GM19240 (cell line): ENCODE measurements at regions not wholly inside any gene's neighbourhood (a gene's known extent, or its start where the extent isn't known, plus 50 kb on each side); places are given as distances from the start of the nearest gene placed in this dataset.
"Not testable (repeated sequence)": the region's sequence is repeated elsewhere in the genome, so short reads cannot be mapped to it uniquely, and the experiment has no call there.

Experiments
- DNase-seq: peaks from one replicate; pipeline ENCODE4 v3.0.0; 2011; ENCODE audit warnings: low spot score; ENCODE audit not compliant: insufficient read length

DNA sequence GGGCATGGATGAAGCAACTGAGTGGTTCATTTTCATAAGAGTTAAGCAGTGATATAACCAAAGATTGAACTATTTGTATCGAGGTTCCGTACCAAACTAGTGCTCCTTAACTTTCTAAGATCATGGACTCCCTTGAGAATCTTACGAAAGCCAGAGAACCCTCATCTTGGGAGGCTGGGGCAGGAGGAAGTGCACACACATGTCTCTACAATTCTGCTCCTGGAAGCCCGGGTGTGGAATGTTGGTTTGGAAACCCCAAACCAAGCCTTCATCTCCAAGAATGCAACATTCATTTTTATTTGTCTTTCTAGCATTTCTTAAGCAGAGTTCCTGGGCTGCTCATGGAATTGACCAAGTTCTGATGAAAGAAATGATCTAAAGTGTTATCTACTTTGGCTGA lies 215.0 kb upstream of the PRNP start:
- no peak for DNase-seq

DNA sequence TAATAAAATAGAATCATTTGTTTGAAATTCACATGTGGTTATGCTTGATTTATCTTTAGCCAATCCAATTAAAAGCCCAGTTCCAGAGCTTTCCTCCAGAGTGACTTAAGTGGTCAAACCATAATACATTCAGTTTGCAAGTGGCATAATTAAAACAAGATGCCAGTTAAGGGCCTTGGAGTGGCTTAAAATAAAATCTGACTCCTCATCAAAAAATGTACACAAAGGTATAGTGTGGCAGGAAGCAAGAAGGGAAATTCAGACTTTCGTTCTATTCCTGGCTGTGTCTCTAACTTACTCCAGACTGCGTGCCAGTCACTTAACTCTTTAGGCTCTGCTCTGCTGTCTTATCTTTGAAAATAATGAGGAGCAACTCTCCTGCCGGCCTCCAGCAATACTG lies 215.9 kb upstream of the PRNP start:
- no peak for DNase-seq

DNA sequence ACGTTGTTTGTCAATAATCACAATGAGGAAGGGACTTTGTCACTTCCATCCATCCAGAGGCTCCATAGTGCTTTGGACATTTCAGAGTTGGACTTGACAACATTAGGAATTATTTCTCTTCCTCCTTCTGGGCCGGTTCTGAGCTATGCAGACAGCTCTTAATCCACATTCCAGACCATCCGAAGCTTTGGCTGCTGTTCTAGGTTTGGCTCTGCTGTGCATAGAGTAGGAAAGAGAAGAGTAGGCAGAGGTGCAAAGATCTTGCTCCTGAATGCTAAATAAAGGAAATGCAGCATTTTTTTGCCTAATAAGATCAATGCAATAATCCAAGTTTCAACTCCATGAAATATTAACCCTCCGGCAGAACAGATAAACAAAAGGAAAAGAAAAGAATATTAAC lies 216.3 kb upstream of the PRNP start:
- no peak for DNase-seq

DNA sequence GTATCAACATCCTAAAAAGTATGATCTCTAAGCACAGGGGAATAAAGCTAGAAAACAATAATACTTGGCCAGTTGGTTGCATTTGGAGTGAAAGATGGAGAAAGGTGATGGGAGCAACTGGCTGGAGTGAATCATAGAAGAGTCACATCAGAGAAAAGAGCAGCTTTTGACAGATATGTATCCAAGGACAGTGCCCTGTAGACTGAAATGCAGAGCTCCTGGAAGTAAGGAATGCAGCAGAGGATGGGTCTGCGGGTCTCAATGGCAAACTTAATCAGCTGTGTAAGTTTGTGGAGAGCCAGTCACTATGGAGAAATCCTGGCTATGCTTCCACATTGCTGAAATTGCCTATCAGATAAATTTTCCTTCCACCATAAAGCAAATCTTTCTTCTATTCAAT lies 218.1 kb upstream of the PRNP start:
- no peak for DNase-seq

DNA sequence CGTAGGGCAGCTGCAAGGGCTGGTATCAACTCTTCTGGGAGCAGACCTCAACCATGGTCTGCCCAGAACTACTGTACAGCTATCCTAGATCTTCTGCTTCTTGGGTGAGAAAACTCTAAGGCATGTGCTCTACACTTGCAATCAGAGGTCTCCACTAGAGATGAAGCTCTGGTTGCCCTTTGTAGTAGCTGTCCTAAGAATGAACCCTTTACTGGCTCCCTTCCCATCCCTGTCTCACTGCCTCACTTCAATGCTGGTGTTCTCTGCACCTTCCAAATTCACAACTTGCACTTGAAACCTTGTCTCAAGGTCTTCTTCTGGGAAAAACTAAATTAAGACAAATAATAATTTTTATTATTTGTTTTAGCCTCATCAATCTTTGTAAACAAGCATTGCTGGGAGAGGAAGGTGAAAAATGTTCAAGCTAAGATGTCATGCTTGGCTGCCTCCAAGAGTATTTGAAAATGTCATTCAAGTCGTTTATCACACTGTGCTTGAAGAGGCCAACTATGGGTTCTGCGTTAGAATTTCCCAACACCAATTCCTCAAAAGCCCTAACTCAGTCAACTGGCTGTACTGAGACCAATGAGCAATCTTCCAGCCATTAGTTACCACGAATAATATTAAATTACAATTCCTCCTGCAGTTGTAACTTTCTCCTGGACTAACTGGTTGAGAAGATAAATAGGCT lies 216.9 kb upstream of the ADRA1D start:
- DNase-seq, result no peak

DNA sequence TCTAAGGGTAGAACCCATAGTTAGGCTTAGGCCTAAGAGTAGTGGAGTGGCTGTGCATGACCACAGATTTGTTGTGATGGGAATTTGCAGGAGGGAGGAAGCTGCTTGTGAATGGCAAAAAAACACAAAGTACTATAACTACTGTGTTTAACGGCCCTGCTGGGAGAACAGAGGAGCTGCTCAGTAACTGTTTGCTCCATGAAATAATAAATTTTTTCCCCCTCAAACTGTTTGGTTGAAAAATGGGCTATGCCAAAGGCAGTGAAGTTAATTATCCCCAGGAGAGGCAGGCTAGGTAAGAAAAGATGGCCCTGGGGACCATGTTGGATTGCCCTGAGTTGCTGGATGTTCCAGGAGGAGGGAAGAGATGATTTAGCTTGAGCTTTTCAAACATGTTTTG lies 216.1 kb upstream of the ADRA1D start:
- no peak for DNase-seq

DNA sequence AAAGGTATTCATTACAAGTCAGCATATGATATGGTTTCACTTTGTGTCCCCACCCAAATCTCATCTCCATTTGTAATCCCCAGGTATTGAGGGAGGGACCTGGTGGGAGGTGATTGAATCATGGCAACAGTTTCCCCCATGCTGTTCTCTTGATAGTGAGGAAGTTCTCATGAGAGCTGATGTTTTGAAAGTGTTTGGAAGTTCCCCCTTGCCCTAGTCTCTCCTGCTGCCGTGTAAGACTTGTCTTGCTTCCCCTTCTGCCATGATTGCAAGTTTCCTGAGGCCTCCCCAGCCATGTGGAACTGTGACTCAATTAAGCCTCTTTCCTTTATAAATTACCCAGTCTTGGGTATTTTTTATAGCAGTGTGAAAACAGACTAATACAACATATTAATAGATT lies 213.7 kb upstream of the ADRA1D start:
- DNase-seq, result not testable (repeated sequence)

DNA sequence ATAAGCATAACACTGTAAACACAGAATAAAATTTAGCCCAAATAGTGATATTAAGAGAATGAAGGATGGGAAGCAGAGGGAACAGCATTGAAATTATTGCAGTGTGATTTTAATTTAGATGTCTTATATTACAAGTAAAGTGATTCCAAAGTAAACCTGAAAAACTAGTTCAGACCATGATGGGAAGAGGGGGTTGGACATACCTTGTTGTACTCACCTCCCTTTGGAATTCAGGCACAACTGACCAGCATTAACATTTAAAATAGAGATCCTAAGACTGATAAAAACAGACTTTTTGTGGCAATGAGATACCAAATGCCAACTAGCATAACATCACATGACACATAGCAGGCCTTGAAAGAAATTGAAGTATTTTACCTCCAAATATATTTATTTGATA lies 210.0 kb upstream of the ADRA1D start:
- DNase-seq, result no peak

DNA sequence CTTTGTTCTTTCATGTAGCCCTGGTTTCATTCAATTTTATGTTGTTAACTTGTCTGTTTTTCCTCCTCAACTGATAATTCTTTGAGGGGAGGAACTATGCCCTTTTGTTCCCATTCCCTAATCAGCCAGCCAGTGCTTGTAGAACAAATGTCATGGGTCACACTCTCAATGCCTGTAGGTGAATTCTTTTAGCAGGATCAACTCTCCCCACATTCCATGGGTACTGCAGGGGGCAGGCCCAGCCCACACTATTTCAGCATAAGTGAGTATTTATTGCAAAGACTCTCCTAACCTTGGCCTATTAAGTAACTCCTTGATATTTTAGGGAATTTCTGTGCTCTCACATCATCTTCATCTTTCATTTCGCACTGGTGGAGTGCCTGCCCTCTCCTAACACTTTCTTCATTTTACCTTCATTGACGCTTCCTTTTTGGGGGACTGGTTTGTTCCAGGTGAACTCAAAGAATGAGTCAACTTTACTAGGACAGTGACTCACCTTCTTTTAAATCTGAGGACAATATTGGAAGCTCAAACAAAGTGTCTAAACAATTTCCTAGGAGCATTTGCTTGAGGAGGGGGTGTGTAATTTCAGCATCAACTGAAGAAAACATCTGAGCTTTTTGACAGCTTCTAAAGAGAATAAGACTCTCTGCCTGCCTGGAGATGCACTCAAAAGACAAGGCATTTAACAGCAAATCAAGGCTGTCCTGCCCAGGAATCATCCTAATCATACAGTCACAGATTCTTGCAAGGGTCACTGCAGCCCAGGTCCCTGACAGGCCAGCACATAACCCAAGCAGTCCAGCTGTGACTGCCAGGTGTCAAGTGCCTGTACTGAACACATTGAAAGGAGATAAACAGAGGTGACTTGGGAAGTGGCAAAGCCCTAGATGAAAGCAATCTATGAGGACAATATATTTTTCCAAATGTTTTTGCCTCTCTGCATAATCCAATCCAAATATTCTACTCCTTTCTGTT lies 208.8 kb upstream of the ADRA1D start:
- no peak for DNase-seq

DNA sequence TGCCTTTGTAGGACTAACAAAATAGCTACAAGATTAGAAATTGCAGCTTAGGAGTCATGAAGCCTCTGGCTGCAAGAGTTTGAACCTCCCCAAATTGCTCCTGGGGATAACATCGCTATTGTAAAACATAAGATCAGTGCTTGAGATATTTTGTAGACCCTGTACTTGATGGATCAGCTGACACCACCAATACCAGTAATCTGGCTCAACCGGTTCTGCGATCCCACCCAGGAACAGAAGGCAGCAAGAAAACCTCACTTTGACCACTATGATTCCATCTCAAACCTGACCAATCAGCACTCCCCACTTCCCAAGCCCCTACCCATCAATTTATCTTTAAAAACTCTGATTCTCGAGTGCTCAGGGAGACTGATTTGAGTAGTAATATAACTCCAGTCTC lies 206.9 kb upstream of the ADRA1D start:
- no peak for DNase-seq

DNA sequence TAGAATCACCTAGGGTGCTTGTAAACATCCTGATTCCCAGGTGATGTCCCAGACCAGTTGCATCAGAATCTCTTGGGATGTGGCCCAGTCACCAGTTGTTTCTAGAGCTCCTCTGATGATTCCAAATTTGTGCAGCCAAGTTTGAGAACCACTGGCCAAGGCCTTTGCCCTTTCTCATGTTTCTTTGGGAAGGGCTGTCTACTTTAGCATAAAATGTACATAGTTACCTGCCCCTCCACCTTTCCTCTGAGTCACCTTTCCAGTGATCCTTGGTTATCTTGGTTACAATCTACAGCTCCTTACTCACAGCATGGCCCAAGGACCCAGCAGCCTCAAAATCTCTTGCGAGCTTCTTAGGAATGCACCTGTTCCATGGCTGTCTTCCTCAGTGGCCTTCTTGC lies 206.2 kb upstream of the ADRA1D start:
- no peak for DNase-seq

DNA sequence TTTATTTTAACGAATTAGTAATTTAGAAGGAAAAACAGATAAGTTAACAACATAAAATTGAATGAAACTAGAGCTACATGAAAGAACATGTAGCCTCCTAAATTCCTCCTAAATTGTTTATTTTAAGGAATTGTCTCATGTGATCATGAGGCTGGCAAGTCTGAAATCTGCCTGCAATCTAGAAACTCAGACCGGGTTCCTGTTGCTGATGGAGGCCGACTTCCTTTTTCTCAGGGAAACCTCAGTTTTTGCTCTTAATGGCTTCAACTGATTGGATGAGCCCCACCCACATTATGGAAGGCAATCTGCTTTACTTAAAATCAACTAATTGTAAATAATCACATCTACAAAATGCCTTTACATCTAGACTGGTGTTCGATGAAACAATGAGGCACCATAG lies 205.0 kb upstream of the ADRA1D start:
- DNase-seq, result no peak

DNA sequence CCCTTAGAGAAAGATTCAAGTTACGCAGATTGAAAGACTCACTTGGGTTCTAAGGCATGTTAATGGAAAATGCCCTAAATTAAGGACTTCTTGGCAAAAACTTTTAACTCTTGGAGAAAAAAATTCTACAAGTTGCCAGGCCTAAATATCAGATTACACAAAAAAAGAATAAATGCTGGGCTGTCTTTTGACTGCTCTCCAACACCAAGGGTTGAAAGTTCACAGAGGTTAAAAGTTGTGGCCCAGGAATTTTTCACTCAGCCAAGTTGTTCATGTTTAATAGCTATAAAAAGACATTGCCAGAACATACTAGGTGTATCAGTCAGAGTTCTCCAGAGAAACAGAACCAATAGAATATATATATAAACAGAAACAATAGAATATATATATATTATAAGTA lies 204.3 kb upstream of the ADRA1D start:
- DNase-seq, result no peak

DNA sequence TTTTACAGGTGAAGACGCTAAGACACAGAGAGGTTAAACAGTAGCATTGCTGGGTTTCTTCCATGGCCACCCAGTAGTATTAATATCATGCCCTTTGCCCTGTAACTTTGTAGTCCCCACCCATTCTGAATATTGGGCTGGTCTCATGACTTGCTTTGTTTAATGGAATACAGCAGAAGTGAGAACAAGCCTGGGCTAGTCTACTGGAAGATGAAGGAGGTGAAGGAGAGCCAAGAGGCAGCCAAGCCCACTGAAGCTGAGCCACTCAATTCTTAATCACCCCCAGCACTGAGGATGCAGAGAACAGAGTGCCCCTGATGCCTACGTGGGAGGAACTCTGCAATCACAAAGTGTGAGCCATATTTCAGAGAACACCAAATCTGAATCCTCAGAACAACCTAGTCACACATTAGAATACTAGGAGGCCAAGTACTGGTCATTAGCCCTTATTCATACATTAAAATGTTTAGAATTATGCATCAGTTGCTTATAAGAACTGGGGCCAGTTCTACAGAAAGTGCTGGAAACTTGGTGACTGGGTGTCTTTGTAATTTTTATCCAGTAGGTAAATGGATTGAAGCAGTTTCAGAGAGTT lies 202.5 kb upstream of the ADRA1D start:
- no peak for DNase-seq

DNA sequence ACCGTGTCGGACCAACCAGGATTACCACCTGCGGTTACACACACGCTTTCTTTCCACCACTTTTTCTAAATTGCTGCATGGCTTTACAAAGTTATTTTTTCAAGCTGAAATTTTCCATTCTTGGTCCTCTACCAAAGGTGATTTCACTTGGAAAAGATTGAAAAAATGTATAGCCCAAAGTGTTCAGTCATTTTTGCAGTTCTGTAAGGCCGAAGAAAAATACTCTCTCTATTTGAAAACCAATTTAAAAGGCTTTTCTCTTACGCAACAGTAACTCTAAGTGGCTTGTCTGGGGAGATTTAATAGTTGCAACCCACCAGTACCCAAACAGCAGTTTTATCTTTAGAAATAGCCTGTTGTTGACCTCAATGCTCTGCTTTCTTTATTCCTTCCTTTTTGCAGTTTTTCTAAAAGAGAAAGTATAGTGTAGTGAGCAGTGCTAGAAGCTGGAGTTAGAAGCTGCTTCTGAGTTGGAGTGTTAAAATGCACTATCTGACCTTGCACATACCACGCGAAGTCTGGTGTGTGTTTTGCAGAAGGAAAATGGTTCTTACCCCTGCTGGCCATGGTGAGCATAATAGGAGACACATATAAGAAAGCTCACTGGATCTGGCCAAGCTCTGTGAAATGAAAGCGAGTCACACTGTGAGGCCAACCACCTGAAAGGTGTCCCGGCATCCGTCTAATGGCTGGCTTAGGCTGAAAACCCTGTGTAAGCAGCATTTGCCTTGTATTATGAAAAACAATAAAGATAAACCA lies 201.0 kb upstream of the ADRA1D start:
- no peak for DNase-seq

DNA sequence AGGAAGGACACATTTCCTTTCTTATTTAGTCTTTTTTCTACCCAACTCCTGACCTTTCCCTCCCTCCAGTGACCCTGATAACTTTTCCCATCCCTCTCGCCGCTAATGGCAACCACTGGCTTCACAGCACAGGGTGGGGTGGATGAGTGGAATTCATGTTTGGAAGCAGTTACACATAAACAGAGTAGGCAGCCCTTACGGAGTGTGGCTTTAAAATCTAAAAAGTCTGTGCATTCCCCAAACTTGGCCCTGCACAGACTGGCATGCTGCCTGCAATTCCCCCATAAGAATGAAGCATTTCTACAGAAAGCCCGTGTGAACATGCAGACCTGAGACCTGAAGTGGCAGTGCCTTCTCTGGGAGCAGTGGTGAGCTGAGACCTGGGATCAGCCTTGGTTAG lies 196.7 kb upstream of the ADRA1D start:
- DNase-seq, result no peak

DNA sequence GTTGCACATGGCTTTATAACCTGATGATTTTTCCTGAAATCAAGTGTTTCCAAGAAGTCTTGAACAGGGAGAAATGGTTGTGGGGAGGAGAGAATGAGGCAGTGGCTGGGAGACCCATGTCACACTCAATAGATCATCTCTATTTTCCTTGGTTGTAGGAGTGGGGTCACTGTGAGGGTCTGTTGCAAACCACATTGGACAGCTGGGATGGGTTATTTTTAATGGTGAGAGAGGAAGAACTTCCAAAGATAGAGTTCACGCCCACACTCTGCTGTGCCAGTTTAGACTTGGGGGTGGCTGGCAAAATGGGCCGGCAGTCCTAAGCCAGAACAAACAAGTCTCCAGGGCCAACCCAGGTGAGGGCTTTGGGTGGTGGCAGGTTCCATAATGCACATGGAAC lies 196.2 kb upstream of the ADRA1D start:
- no peak for DNase-seq

DNA sequence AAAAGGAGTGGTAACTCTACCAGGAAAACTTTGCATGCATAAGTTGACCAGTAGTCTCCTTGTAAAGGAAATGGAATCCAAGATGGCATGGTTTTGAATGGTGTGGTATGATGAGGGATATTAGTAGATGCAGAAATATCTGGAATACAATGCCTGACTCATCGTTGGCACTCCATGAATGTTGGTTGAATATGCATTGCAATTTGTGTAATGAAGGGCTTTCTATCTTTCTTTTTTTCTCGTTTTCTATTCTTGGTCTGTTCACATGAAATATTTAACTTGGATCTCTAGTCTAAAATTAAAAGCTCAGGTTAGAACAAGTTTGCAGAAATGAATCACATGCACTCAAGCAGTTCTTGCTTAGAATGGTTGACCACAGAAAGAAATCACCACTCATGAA lies 195.3 kb upstream of the ADRA1D start:
- no peak for DNase-seq

DNA sequence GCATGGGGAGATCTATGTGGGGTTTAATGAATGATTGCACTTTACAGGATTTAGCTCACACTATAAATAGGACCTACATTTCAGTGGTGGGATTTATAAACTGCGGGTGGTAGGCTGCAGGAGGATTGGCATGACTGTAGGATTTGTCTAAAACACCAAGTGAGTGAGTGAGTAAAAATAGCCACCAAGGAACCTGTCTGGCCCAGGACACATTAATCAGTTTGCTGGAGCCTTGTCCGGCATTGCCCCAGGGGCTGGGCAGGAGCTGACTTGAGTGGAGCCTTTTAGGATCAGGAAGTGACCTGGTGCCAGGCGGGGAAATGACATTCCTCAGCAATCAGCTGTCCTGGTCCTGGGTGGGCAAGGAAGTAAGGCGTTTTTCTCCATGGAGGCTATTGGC lies 193.9 kb upstream of the ADRA1D start:
- DNase-seq, result no peak

DNA sequence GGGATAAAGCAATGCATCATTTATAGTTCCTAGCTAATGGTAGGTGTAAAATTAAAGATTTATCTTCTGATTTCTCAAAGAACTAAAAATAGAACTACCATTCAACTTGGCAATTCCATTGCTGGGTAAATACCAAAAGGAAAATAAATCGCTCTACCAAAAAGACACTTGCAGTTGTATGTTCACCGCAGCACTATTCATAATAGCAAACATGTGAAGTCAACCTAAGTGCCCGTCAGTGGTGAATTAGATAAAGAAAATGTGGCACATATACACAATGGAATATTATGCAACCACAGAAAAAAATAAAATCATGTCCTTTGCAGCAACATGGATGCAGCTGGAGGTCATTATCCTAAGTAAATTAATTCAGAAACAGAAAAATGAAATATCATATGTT lies 192.8 kb upstream of the ADRA1D start:
- DNase-seq, result no peak

DNA sequence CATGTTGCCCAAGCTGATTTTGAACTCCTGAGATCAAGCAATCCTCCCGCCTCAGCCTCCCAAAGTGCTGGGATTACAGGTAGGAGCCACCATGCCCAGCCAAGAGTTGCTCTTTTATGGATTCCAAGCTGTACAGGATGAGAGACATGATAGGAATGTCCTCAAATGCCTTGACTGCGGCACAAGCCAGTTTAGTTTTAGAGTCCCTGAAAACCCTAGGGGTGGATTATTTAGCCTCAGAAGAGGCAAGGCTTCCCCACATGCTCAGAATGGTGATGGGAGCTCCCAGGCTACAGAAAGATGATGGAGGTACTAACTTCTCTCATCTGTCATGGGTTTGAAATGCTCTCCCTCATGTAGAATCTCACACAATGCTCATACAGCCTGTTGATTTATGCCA lies 192.1 kb upstream of the ADRA1D start:
- no peak for DNase-seq

DNA sequence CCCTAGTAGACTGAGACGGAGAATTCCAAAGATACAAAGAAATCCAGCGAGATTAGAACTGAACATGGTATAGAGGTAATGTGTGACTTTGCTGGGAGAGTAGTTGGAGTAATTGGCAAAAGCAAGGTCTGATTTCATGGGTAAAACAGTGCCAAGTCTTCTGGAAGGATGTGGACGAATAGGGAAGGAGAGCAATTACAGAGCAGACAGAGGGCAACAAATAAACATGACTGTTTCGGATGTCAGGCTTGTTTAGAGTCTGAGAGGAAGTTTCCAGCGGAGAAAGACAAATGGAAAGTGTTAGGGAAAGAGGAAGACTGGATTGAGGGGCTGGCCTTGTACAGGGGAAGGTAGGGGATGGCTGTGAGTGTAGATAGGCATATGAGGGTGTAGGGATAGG lies 190.4 kb upstream of the ADRA1D start:
- DNase-seq, result no peak
